HFFc6 (cell line): ENCODE measurements at regions not wholly inside any gene's neighbourhood (a gene's known extent, or its start where the extent isn't known, plus 50 kb on each side); places are given as distances from the start of the nearest gene placed in this dataset.

Experiments
- DNase-seq: peaks from one replicate; pipeline ENCODE4 v3.0.0-alpha.2; 2018
- H3K27ac Mint-ChIP-seq: 2 replicates; pipeline ENCODE4 v1.8.0; 2020; ENCODE audit warnings: mild to moderate bottlenecking, mixed read lengths
- H3K27me3 Mint-ChIP-seq: 2 replicates; pipeline ENCODE4 v1.8.0; 2021; ENCODE audit warnings: mild to moderate bottlenecking, moderate library complexity, mixed read lengths; ENCODE audit not compliant: insufficient read depth
- H3K36me3 Mint-ChIP-seq: 2 replicates; pipeline ENCODE4 v1.8.0; 2021; ENCODE audit warnings: low read depth, mixed read lengths
- H3K4me1 Mint-ChIP-seq: 2 replicates; pipeline ENCODE4 v1.8.0; 2020; ENCODE audit warnings: low read depth, mixed read lengths
- H3K4me3 Mint-ChIP-seq: 2 replicates; pipeline ENCODE4 v1.8.0; 2020; ENCODE audit warnings: mild to moderate bottlenecking, moderate library complexity, mixed read lengths
- H3K9me3 Mint-ChIP-seq: 2 replicates; pipeline ENCODE4 v1.8.0; 2020; ENCODE audit warnings: mild to moderate bottlenecking, mixed read lengths
- CTCF ChIP-seq: fragments of 200-600 bp; sonication (generic); IDR thresholded peaks from 2 replicates; pipeline ENCODE4 v1.5.0; 2021; ENCODE audit warnings: antibody characterized with exemption, mild to moderate bottlenecking

- peak overlapping the region; percentile 84 for H3K4me3 Mint-ChIP-seq
- TF ChIP-seq CTCF, result no peak
- H3K27me3 Mint-ChIP-seq, result no peaks in the 10 kb centered on the region
- H3K9me3 Mint-ChIP-seq, result no peaks in the 10 kb centered on the region; the same call in 1 of the 2 replicates
- peaks cover 5% of the 10 kb centered on the region; the same call in 1 of the 2 replicates for H3K36me3 Mint-ChIP-seq
- peaks cover 77% of the 10 kb centered on the region for H3K4me1 Mint-ChIP-seq
- H3K27ac Mint-ChIP-seq, result peak overlapping the region; percentile 59
- DNase-seq, result peak; percentile 43
Observed at GRCh38 chr17:71632328-71632727, 488.5 kb upstream of the SOX9 start.

GRCh38 chr17:71633391-71633849 is 487.4 kb upstream of the SOX9 start:
- Mint-ChIP-seq H3K9me3 (no peaks in the 10 kb centered on the region; the same call in 1 of the 2 replicates), H3K27ac (peak overlapping the region; percentile 81), H3K4me3 (peak overlapping the region; percentile 84), H3K36me3 (peaks cover 5% of the 10 kb centered on the region; the same call in 1 of the 2 replicates), H3K4me1 (peaks cover 66% of the 10 kb centered on the region), H3K27me3 (no peaks in the 10 kb centered on the region)
- no peak for TF ChIP-seq CTCF
- DNase-seq, result peak; percentile 90

- H3K27ac Mint-ChIP-seq, result no peak overlapping the region
- no peak for TF ChIP-seq CTCF
- H3K9me3 Mint-ChIP-seq, result no peaks in the 10 kb centered on the region; the same call in 1 of the 2 replicates
- no peak for DNase-seq
- H3K36me3 Mint-ChIP-seq, result peaks cover 4% of the 10 kb centered on the region; the same call in 1 of the 2 replicates
- H3K27me3 Mint-ChIP-seq, result no peaks in the 10 kb centered on the region
- H3K4me3 Mint-ChIP-seq, result no peak overlapping the region
- peaks cover 56% of the 10 kb centered on the region for H3K4me1 Mint-ChIP-seq
Observed at GRCh38 chr17:71634376-71634775, 486.4 kb upstream of the SOX9 start.

- H3K27me3 Mint-ChIP-seq, result no peaks in the 10 kb centered on the region
- H3K9me3 Mint-ChIP-seq, result no peaks in the 10 kb centered on the region
- H3K27ac Mint-ChIP-seq, result no peak overlapping the region
- DNase-seq, result no peak
- no peaks in the 10 kb centered on the region; the same call in 1 of the 2 replicates for H3K36me3 Mint-ChIP-seq
- no peak for TF ChIP-seq CTCF
- no peak overlapping the region for H3K4me3 Mint-ChIP-seq
- H3K4me1 Mint-ChIP-seq, result peaks cover 48% of the 10 kb centered on the region
Observed at GRCh38 chr17:71635187-71635586, 485.6 kb upstream of the SOX9 start.

GRCh38 chr17:71636644-71637043 is 484.2 kb upstream of the SOX9 start:
- no peak overlapping the region for H3K4me3 Mint-ChIP-seq
- H3K9me3 Mint-ChIP-seq, result no peaks in the 10 kb centered on the region
- no peak for DNase-seq
- H3K36me3 Mint-ChIP-seq, result no peaks in the 10 kb centered on the region; the same call in 1 of the 2 replicates
- H3K4me1 Mint-ChIP-seq, result peaks cover 43% of the 10 kb centered on the region
- no peaks in the 10 kb centered on the region for H3K27me3 Mint-ChIP-seq
- TF ChIP-seq CTCF, result no peak
- no peak overlapping the region for H3K27ac Mint-ChIP-seq

- no peak overlapping the region for H3K4me3 Mint-ChIP-seq
- H3K36me3 Mint-ChIP-seq, result no peaks in the 10 kb centered on the region; the same call in 1 of the 2 replicates
- H3K9me3 Mint-ChIP-seq, result no peaks in the 10 kb centered on the region
- no peak for DNase-seq
- H3K27me3 Mint-ChIP-seq, result no peaks in the 10 kb centered on the region
- no peak overlapping the region for H3K27ac Mint-ChIP-seq
- H3K4me1 Mint-ChIP-seq, result peaks cover 24% of the 10 kb centered on the region
- TF ChIP-seq CTCF, result no peak
Observed at GRCh38 chr17:71638668-71639067, 482.2 kb upstream of the SOX9 start.
